ENCODE measurements at regions not wholly inside any gene's neighbourhood (a gene's known extent, or its start where the extent isn't known, plus 50 kb on each side); places are given as distances from the start of the nearest gene placed in this dataset.

GRCh38 chr6:169042061-169042460, 211.6 kb downstream of the THBS2 start:
- TF ChIP-seq ZNF274 (IDR thresholded peaks at IDR 0.05; ENCODE audit: low read depth, low read length) = no peak
- no peak for TF ChIP-seq SUZ12 (IDR thresholded peaks at IDR 0.05; ENCODE audit: extremely low read depth, insufficient read depth, insufficient read length)
